ENCODE measurements at regions not wholly inside any gene's neighbourhood (a gene's known extent, or its start where the extent isn't known, plus 50 kb on each side); places are given as distances from the start of the nearest gene placed in this dataset.

DNA sequence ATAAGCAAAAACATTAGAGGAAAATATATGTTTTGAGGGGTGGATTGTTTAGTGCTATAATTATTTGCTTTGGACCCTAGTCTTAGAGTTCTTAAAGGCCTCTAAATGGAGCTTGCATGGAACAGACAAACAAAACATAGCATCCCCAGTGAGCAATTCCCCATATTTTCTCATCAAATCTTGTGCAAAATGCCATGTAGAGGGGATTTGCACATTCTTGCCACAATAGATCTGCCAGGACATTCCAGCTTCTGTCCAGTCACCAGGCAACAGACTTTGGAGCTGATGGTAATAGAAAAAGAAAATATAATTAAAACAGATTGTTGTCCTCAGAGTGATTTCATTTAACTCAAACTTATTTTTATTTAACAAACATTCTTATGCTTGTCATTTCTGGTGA is 360.3 kb upstream of the PDGFD start:
- TF ChIP-seq, protein P1, sequence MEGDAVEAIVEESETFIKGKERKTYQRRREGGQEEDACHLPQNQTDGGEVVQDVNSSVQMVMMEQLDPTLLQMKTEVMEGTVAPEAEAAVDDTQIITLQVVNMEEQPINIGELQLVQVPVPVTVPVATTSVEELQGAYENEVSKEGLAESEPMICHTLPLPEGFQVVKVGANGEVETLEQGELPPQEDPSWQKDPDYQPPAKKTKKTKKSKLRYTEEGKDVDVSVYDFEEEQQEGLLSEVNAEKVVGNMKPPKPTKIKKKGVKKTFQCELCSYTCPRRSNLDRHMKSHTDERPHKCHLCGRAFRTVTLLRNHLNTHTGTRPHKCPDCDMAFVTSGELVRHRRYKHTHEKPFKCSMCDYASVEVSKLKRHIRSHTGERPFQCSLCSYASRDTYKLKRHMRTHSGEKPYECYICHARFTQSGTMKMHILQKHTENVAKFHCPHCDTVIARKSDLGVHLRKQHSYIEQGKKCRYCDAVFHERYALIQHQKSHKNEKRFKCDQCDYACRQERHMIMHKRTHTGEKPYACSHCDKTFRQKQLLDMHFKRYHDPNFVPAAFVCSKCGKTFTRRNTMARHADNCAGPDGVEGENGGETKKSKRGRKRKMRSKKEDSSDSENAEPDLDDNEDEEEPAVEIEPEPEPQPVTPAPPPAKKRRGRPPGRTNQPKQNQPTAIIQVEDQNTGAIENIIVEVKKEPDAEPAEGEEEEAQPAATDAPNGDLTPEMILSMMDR (IDR thresholded peaks at IDR 0.05) = no peak
- TF ChIP-seq POLR2A (IDR thresholded peaks at IDR 0.05) = no peak
